ENCODE measurements at regions not wholly inside any gene's neighbourhood (a gene's known extent, or its start where the extent isn't known, plus 50 kb on each side); places are given as distances from the start of the nearest gene placed in this dataset.
A peak's percentile ranks its signal among the peaks of the same experiment; 100 is the strongest.

GRCh38 chr15:57824186-57824585 lies 117.7 kb downstream of the POLR2M start:
- DNase-seq = no peak

GRCh38 chr15:57827021-57827420 lies 120.5 kb downstream of the POLR2M start:
- DNase-seq = no peak

- no peak for DNase-seq
Observed at GRCh38 chr15:57827971-57828370, 121.5 kb downstream of the POLR2M start.

- no peak for DNase-seq
Observed at GRCh38 chr15:57832183-57832582, 125.7 kb downstream of the POLR2M start.

GRCh38 chr15:57835119-57835518 lies 128.6 kb downstream of the POLR2M start:
- DNase-seq = no peak

- no peak for DNase-seq
Observed at GRCh38 chr15:57849317-57849716, 142.8 kb downstream of the POLR2M start.

GRCh38 chr15:57854531-57854930 lies 148.0 kb downstream of the POLR2M start:
- no peak for DNase-seq

- no peak for DNase-seq
Observed at GRCh38 chr15:57857871-57858270, 151.4 kb downstream of the POLR2M start.

- DNase-seq = no peak
Observed at GRCh38 chr15:57859130-57859685, 152.7 kb downstream of the POLR2M start.

- DNase-seq = peak; percentile 57
Observed at GRCh38 chr15:57861034-57861638, 154.6 kb downstream of the POLR2M start.

- DNase-seq = no peak
Observed at GRCh38 chr15:57861815-57862586, 155.5 kb downstream of the POLR2M start.

- no peak for DNase-seq
Observed at GRCh38 chr15:57862761-57863160, 156.2 kb downstream of the POLR2M start.

- DNase-seq = no peak
Observed at GRCh38 chr15:57865294-57865693, 158.8 kb downstream of the POLR2M start.

- peak; percentile 9 for DNase-seq
Observed at GRCh38 chr15:57866149-57866736, 159.7 kb downstream of the POLR2M start.

- DNase-seq = no peak
Observed at GRCh38 chr15:57867970-57868798, 161.7 kb downstream of the POLR2M start.

- DNase-seq = no peak
Observed at GRCh38 chr15:57870667-57871066, 164.2 kb downstream of the POLR2M start.

GRCh38 chr15:57872281-57873030 lies 165.9 kb downstream of the POLR2M start:
- no peak for DNase-seq

- no peak for DNase-seq
Observed at GRCh38 chr15:57873564-57874209, 167.2 kb downstream of the POLR2M start.

GRCh38 chr15:57875347-57875746 lies 168.8 kb downstream of the POLR2M start:
- no peak for DNase-seq

- no peak for DNase-seq
Observed at GRCh38 chr15:57878573-57878972, 172.1 kb downstream of the POLR2M start.

- no peak for DNase-seq
Observed at GRCh38 chr15:57881361-57881760, 174.8 kb downstream of the POLR2M start.

GRCh38 chr15:57881972-57882371 lies 175.5 kb downstream of the POLR2M start:
- no peak for DNase-seq
